M059J (cell line): ENCODE measurements at regions not wholly inside any gene's neighbourhood (a gene's known extent, or its start where the extent isn't known, plus 50 kb on each side); places are given as distances from the start of the nearest gene placed in this dataset.
A peak's percentile ranks its signal among the peaks of the same experiment; 100 is the strongest.
"Not testable (repeated sequence)": the region's sequence is repeated elsewhere in the genome, so short reads cannot be mapped to it uniquely, and the experiment has no call there.

Source experiments
- DNase-seq: peaks from one replicate; pipeline ENCODE4 v3.0.0-alpha.2; 2012; ENCODE audit warnings: low read depth

DNA sequence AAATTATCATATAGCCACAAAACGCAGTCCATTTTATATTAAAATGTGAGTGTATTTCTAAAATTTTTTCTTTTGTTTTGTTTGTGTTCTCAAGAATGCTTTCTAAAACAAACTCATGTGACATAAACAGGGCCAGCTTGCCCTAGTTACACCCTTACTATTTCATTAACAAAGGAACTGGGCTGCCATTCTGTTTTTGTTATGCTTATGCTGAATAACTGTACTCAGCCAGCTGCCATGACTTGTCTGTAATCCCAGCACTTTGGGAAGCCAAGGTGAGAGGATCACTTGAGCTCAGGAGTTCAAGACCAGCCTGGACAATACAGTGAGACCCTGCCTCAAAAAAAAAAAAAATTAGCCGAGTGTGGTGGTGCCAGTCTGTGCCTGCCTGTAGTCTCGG is 66.0 kb upstream of the TMED7 start:
- DNase-seq, result not testable (repeated sequence)

DNA sequence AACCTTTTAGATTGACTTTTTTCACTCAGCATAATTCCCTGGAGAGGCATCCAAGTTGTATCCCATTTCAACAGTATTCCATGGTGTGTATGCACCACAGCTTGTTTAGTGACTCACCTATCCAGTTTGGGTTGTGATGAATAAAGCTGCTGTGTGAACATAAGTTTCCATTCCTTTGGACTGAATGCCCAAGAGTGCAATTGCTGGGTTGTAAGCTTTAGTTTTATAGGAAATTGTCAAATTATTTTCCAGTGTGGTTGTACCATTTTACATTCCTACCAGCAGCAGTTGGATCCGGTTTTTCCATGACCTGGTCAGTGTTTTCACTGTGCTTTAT is 60.9 kb upstream of the TMED7 start:
- DNase-seq, result peak; percentile 7

DNA sequence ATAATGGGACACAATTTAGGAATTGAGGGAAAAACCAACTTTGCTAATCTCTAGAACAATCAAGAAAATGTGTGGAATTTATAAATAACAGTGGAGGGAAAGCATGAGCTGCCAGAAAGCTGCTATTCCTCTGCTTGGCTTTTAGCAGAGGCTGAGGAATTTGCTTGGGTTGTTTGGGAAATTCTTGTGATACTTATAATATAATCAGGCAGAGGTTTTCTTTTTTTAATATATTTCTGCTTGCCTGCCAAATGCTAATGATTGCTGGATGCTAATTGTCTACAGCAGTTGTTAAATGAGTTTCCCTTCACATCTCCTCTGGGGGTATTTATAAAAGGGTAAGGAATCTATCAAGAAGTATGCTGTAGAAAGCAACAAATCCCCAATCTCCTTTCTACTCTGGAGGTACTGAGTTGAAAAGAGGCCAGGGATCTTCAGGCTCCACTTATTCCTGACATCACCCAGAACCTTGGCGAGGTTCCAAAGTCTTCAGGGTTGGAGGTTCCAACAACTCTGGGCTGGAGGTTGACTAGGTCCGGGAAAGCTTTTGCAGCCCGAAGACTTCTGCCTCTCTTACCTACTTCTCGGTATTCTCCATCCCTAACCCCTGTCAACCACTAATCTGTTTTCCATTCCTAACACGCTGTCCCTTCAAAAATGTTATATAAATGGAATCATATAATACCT is 60.4 kb upstream of the TMED7 start:
- DNase-seq, result peak; percentile 37

DNA sequence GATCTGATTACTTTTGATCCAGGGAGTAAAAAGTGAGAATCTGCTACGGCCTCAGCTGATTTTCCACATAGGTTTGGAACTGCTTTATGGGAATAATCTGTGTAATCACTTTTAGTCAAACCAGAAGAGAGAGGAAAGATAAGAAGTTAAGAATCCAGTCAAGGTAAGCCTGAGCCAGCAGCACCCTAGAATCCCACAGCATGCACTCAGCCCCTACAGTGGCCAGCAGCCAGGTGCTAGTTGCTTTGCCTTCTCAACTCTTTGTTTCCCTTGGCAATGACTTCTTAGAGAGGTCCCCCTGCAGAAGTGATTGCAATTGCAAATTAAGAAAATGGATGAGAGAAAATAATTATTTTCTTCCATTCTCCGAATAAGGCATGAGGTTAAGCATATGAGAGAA is 59.7 kb upstream of the TMED7 start:
- DNase-seq, result no peak

DNA sequence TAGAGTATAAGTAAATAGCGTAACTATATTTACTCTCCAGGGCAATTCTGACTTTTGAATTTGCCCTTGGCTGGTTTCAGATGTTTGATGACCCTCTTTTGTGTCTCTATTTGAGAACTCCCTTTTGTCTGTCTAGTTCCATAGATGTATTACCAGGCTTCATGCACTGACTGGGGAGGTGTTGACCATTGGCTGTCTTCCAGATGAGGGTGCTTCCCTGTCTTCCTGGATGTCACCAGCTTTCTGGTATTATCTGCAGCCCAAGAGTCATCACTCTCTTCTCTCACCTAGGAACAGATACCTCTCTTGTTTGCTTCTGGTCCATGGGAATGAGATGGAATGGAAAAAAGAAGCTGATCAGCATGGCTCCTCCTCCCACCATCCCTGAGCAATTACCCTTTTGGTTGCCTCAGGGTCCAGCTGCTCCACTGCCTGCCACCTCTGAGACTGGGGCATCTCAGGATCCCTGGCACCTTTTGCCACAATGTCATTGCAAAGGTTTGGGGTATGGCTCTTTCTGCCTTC is 58.7 kb upstream of the TMED7 start:
- DNase-seq, result no peak

DNA sequence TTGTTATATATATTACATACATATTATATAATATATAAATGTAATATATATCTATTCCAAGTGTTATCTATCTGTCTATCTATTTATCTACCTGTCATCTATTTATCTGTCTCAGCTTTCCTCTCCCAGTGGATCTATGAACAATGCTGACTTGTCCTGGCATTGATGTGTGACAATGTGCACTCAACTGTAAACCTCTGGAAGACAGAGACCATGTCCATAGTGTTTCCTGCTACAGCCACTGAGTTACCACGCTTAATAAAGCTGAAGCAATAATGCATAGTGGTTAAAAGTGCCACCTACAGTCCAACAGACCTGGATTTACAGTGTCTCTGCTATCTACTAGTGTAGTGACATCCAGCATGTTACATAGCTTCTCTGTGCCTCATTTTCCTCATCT is 57.2 kb upstream of the TMED7 start:
- no peak for DNase-seq
